ENCODE measurements at regions not wholly inside any gene's neighbourhood (a gene's known extent, or its start where the extent isn't known, plus 50 kb on each side); places are given as distances from the start of the nearest gene placed in this dataset.

- H3K9me3 ChIP-seq (ENCODE audit: control insufficient read depth, insufficient read depth, low read depth, low read length), result 0 out of 2 replicates have a peak, but pooled peaks cover 4% of the 10 kb centered on the region
- H3K27ac ChIP-seq (ENCODE audit: low read depth, low read length), result no peak overlapping the region
- H3K36me3 ChIP-seq (ENCODE audit: control insufficient read depth, insufficient read depth, low read length), result no peaks in the 10 kb centered on the region
- H3K9ac ChIP-seq (ENCODE audit: low read length), result no peak overlapping the region
- H3K4me1 ChIP-seq (ENCODE audit: control insufficient read depth, insufficient read depth, low read length), result no peaks in the 10 kb centered on the region
- H3K4me3 ChIP-seq (ENCODE audit: low read depth, low read length), result no peak overlapping the region
- H3K27me3 ChIP-seq (ENCODE audit: control insufficient read depth, insufficient read depth, low read length), result no peaks in the 10 kb centered on the region
Observed at GRCh38 chr9:7346144-7346543, 453.4 kb downstream of the DMAC1 start.

DNA sequence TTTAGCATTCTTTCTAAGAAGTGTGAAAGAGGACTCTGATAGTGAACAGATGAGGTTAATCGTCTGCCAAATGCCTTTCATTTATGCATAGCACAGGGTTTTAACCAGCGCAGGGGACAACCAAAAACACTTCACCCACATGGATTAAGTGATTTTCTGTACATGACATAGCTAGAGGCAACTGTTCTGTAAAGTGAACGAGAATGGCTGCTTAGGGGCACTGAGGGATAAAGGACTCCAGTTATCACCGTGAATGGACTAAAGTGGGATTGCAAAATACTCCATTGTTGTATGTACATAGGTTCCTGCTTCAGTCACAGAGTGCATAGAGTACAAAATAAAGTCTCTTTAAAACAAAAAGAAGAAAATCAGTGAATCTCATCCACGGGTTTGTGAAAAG lies 456.8 kb downstream of the DMAC1 start:
- no peaks in the 10 kb centered on the region for H3K4me1 ChIP-seq (ENCODE audit: control insufficient read depth, insufficient read depth, low read length)
- H3K4me3 ChIP-seq (ENCODE audit: low read depth, low read length), result no peak overlapping the region
- no peaks in the 10 kb centered on the region for H3K27me3 ChIP-seq (ENCODE audit: control insufficient read depth, insufficient read depth, low read length)
- no peak overlapping the region for H3K27ac ChIP-seq (ENCODE audit: low read depth, low read length)
- H3K9ac ChIP-seq (ENCODE audit: low read length), result no peak overlapping the region
- H3K36me3 ChIP-seq (ENCODE audit: control insufficient read depth, insufficient read depth, low read length), result no peaks in the 10 kb centered on the region
- no peaks in the 10 kb centered on the region for H3K9me3 ChIP-seq (ENCODE audit: control insufficient read depth, insufficient read depth, low read depth, low read length)

DNA sequence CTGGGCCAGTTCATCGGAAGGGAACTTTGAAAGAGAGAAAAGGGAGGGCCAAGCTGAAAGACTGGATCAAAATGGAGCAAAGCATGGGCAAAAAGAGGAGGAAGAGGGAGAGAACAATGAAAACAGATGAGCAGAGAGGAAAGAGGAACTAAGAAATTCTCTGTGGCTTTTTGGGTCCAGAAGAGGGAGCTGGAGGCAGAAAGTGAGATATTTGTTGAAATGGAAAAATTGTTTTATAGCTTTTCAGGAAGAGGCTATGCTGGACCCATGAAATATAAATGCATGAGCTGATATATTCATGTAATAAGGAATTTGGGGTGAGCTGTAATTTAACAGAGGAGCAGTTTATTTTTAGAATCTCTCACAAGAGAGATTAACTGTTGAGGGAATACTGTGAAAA lies 457.3 kb downstream of the DMAC1 start:
- no peaks in the 10 kb centered on the region for H3K9me3 ChIP-seq (ENCODE audit: control insufficient read depth, insufficient read depth, low read depth, low read length)
- no peak overlapping the region for H3K27ac ChIP-seq (ENCODE audit: low read depth, low read length)
- no peaks in the 10 kb centered on the region for H3K27me3 ChIP-seq (ENCODE audit: control insufficient read depth, insufficient read depth, low read length)
- no peaks in the 10 kb centered on the region for H3K4me1 ChIP-seq (ENCODE audit: control insufficient read depth, insufficient read depth, low read length)
- H3K4me3 ChIP-seq (ENCODE audit: low read depth, low read length), result no peak overlapping the region
- H3K36me3 ChIP-seq (ENCODE audit: control insufficient read depth, insufficient read depth, low read length), result no peaks in the 10 kb centered on the region
- H3K9ac ChIP-seq (ENCODE audit: low read length), result no peak overlapping the region

DNA sequence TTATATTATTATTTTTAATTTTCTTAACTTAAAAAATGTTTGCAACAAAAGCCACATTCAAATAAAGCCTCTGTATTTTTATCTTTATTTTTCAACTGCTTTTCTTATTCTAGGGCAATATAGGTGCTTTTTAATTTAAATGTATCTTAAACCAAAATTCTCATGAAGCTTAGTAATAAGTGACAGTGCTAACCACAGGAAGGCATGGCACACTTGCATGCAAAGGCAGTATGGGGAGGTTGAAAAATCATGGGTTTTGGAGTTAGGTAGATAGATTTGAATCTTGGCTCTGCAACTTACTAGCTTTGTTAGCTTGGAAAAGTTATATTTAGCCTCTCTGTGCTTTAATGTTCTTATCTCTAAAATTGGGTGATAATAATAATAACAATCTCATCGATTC lies 458.0 kb downstream of the DMAC1 start:
- H3K9me3 ChIP-seq (ENCODE audit: control insufficient read depth, insufficient read depth, low read depth, low read length), result no peaks in the 10 kb centered on the region
- no peaks in the 10 kb centered on the region for H3K36me3 ChIP-seq (ENCODE audit: control insufficient read depth, insufficient read depth, low read length)
- H3K27me3 ChIP-seq (ENCODE audit: control insufficient read depth, insufficient read depth, low read length), result no peaks in the 10 kb centered on the region
- no peaks in the 10 kb centered on the region for H3K4me1 ChIP-seq (ENCODE audit: control insufficient read depth, insufficient read depth, low read length)
- H3K9ac ChIP-seq (ENCODE audit: low read length), result no peak overlapping the region
- no peak overlapping the region for H3K27ac ChIP-seq (ENCODE audit: low read depth, low read length)
- no peak overlapping the region for H3K4me3 ChIP-seq (ENCODE audit: low read depth, low read length)

GRCh38 chr9:7340451-7340850 lies 459.1 kb downstream of the DMAC1 start:
- Histone ChIP-seq H3K4me3 (ENCODE audit: low read depth, low read length) (no peak overlapping the region), H3K9me3 (ENCODE audit: control insufficient read depth, insufficient read depth, low read depth, low read length) (no peaks in the 10 kb centered on the region), H3K27me3 (ENCODE audit: control insufficient read depth, insufficient read depth, low read length) (no peaks in the 10 kb centered on the region), H3K36me3 (ENCODE audit: control insufficient read depth, insufficient read depth, low read length) (no peaks in the 10 kb centered on the region), H3K9ac (ENCODE audit: low read length) (no peak overlapping the region), H3K4me1 (ENCODE audit: control insufficient read depth, insufficient read depth, low read length) (no peaks in the 10 kb centered on the region), H3K27ac (ENCODE audit: low read depth, low read length) (no peak overlapping the region)

DNA sequence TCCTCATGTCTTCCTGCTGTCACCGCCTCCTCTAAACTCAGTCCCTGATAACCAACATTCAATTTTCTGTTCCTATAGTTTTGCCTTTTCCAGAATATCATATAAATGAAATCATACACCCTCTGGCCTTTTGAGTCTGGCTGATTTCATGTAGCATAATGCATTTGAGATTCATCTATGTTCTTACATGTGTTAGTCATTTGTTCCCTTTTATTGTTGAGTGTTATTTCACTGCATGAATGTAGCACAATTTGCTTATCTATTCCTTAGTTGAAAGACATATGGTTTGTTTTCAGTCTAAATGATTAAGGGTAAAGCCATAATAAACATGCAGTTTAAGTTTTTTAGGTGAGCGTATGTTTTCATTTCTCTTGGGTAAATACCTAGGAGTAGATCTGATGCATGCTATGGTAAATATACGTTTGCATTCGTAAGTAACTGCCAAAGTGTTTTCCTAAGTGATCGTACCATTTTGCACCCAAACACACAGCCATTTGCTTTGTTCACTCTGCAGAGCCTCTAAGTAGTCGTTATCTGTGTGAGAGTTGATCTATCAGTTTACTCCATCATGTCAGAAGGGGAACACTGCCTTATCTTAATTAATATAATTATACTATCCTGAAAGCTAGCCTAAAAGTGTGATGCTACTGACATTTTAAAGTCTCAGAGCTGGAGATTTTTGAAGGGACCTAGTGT lies 460.8 kb downstream of the DMAC1 start:
- Histone ChIP-seq H3K4me3 (ENCODE audit: low read depth, low read length) (no peak overlapping the region), H3K27me3 (ENCODE audit: control insufficient read depth, insufficient read depth, low read length) (no peaks in the 10 kb centered on the region), H3K9me3 (ENCODE audit: control insufficient read depth, insufficient read depth, low read depth, low read length) (no peaks in the 10 kb centered on the region), H3K27ac (ENCODE audit: low read depth, low read length) (no peak overlapping the region), H3K36me3 (ENCODE audit: control insufficient read depth, insufficient read depth, low read length) (no peaks in the 10 kb centered on the region), H3K4me1 (ENCODE audit: control insufficient read depth, insufficient read depth, low read length) (no peaks in the 10 kb centered on the region), H3K9ac (ENCODE audit: low read length) (no peak overlapping the region)

DNA sequence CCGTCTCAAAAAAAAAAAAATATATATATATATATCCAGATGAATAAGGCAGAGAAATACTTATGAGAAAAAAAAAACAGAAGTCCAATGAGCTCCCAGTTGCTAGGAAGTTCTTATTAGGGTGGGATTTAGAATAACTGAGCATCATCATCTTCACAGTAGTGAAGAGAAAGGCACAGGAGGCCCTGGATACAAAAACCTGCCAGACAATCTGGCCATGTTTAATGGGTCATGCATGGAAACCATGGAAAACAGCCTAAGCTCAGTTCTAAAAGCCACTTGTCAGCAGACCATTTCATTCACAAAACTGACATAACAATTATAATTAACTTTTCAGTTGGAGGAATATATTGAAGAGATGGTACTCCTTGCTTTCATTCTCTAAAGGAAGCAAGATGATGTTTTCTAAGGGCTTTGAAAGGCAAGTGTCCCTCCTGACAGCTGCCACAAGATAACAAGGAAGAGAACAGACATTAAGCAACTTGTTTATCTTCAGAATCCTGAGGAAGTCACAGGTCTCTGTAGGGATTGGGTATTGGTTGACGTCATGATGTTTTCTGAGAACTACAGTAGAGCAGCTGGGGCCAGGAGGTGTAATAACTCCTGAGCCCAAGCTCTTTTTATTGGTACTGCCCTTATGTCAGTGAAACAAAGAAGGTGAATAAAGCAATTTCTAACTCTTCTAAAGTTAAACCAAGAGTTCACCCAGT lies 463.1 kb downstream of the DMAC1 start:
- Histone ChIP-seq H3K36me3 (ENCODE audit: control insufficient read depth, insufficient read depth, low read length) (no peaks in the 10 kb centered on the region), H3K9ac (ENCODE audit: low read length) (no peak overlapping the region), H3K27ac (ENCODE audit: low read depth, low read length) (no peak overlapping the region), H3K9me3 (ENCODE audit: control insufficient read depth, insufficient read depth, low read depth, low read length) (no peaks in the 10 kb centered on the region), H3K4me1 (ENCODE audit: control insufficient read depth, insufficient read depth, low read length) (no peaks in the 10 kb centered on the region), H3K27me3 (ENCODE audit: control insufficient read depth, insufficient read depth, low read length) (no peaks in the 10 kb centered on the region), H3K4me3 (ENCODE audit: low read depth, low read length) (no peak overlapping the region)

GRCh38 chr9:7333719-7334118 lies 465.9 kb downstream of the DMAC1 start:
- Histone ChIP-seq H3K4me3 (ENCODE audit: low read depth, low read length) (no peak overlapping the region), H3K27me3 (ENCODE audit: control insufficient read depth, insufficient read depth, low read length) (no peaks in the 10 kb centered on the region), H3K9ac (ENCODE audit: low read length) (no peak overlapping the region), H3K9me3 (ENCODE audit: control insufficient read depth, insufficient read depth, low read depth, low read length) (no peaks in the 10 kb centered on the region), H3K27ac (ENCODE audit: low read depth, low read length) (no peak overlapping the region), H3K36me3 (ENCODE audit: control insufficient read depth, insufficient read depth, low read length) (no peaks in the 10 kb centered on the region), H3K4me1 (ENCODE audit: control insufficient read depth, insufficient read depth, low read length) (no peaks in the 10 kb centered on the region)

- H3K36me3 ChIP-seq (ENCODE audit: control insufficient read depth, insufficient read depth, low read length), result no peaks in the 10 kb centered on the region
- no peak overlapping the region for H3K4me3 ChIP-seq (ENCODE audit: low read depth, low read length)
- no peak overlapping the region for H3K27ac ChIP-seq (ENCODE audit: low read depth, low read length)
- no peaks in the 10 kb centered on the region for H3K9me3 ChIP-seq (ENCODE audit: control insufficient read depth, insufficient read depth, low read depth, low read length)
- no peaks in the 10 kb centered on the region for H3K27me3 ChIP-seq (ENCODE audit: control insufficient read depth, insufficient read depth, low read length)
- H3K9ac ChIP-seq (ENCODE audit: low read length), result no peak overlapping the region
- H3K4me1 ChIP-seq (ENCODE audit: control insufficient read depth, insufficient read depth, low read length), result no peaks in the 10 kb centered on the region
Observed at GRCh38 chr9:7332780-7333179, 466.8 kb downstream of the DMAC1 start.

- Histone ChIP-seq H3K9ac (ENCODE audit: low read length) (no peak overlapping the region), H3K27ac (ENCODE audit: low read depth, low read length) (no peak overlapping the region), H3K4me3 (ENCODE audit: low read depth, low read length) (no peak overlapping the region), H3K9me3 (ENCODE audit: control insufficient read depth, insufficient read depth, low read depth, low read length) (no peaks in the 10 kb centered on the region), H3K4me1 (ENCODE audit: control insufficient read depth, insufficient read depth, low read length) (no peaks in the 10 kb centered on the region), H3K27me3 (ENCODE audit: control insufficient read depth, insufficient read depth, low read length) (no peaks in the 10 kb centered on the region), H3K36me3 (ENCODE audit: control insufficient read depth, insufficient read depth, low read length) (no peaks in the 10 kb centered on the region)
Observed at GRCh38 chr9:7328453-7328852, 471.1 kb downstream of the DMAC1 start.

GRCh38 chr9:7325995-7326394 lies 473.6 kb downstream of the DMAC1 start:
- no peak overlapping the region for H3K27ac ChIP-seq (ENCODE audit: low read depth, low read length)
- no peaks in the 10 kb centered on the region for H3K9me3 ChIP-seq (ENCODE audit: control insufficient read depth, insufficient read depth, low read depth, low read length)
- no peak overlapping the region for H3K9ac ChIP-seq (ENCODE audit: low read length)
- H3K4me1 ChIP-seq (ENCODE audit: control insufficient read depth, insufficient read depth, low read length), result no peaks in the 10 kb centered on the region
- no peaks in the 10 kb centered on the region for H3K36me3 ChIP-seq (ENCODE audit: control insufficient read depth, insufficient read depth, low read length)
- H3K27me3 ChIP-seq (ENCODE audit: control insufficient read depth, insufficient read depth, low read length), result no peaks in the 10 kb centered on the region
- no peak overlapping the region for H3K4me3 ChIP-seq (ENCODE audit: low read depth, low read length)
